ENCODE measurements at regions not wholly inside any gene's neighbourhood (a gene's known extent, or its start where the extent isn't known, plus 50 kb on each side); places are given as distances from the start of the nearest gene placed in this dataset.

- no peak for TF ChIP-seq ZNF501 (tag by site-specific recombination; IDR thresholded peaks at IDR 0.05)
Observed at GRCh38 chr4:130393231-130393630, 1297.3 kb downstream of the C4orf33 start (continued).

- Histone ChIP-seq H3K4me3 (ENCODE audit: low read depth, low read length) (no peak overlapping the region), H3K9me3 (ENCODE audit: control insufficient read depth, insufficient read depth, low read depth, low read length) (no peaks in the 10 kb centered on the region), H3K27ac (ENCODE audit: extremely low read depth, low read depth, low read length) (no peak overlapping the region), H3K36me3 (ENCODE audit: control insufficient read depth in 2 of 2, insufficient read depth in 1 of 2, low read length in 2 of 2) (no peaks in the 10 kb centered on the region), H3K4me1 (ENCODE audit: control insufficient read depth, insufficient read depth, low read length) (no peaks in the 10 kb centered on the region)
- ChIA-PET CTCF (no interaction called here), POLR2A (no interaction called here)
- TF ChIP-seq PBX3 (CRISPR knock-in tag; IDR thresholded peaks at IDR 0.05) (no peak), BCL11A (tag by site-specific recombination; IDR thresholded peaks at IDR 0.05; ENCODE audit: low read depth) (no peak), ZNF121 (tag by site-specific recombination; IDR thresholded peaks at IDR 0.05) (no peak), REST (tag by site-specific recombination; IDR thresholded peaks at IDR 0.05) (no peak), ZNF529 (tag by site-specific recombination; IDR thresholded peaks at IDR 0.05; ENCODE audit: insufficient replicate concordance) (no peak), ZNF223 (tag by site-specific recombination; IDR thresholded peaks at IDR 0.05) (no peak), ZNF660 (tag by site-specific recombination; IDR thresholded peaks at IDR 0.05) (no peak), ZNF133 (tag by site-specific recombination; IDR thresholded peaks at IDR 0.05) (no peak), ZNF350 (tag by site-specific recombination; IDR thresholded peaks at IDR 0.05) (no peak), KLF9 (tag by site-specific recombination; IDR thresholded peaks at IDR 0.05; ENCODE audit: low read depth) (no peak)
- TF ChIP-seq, protein P1, sequence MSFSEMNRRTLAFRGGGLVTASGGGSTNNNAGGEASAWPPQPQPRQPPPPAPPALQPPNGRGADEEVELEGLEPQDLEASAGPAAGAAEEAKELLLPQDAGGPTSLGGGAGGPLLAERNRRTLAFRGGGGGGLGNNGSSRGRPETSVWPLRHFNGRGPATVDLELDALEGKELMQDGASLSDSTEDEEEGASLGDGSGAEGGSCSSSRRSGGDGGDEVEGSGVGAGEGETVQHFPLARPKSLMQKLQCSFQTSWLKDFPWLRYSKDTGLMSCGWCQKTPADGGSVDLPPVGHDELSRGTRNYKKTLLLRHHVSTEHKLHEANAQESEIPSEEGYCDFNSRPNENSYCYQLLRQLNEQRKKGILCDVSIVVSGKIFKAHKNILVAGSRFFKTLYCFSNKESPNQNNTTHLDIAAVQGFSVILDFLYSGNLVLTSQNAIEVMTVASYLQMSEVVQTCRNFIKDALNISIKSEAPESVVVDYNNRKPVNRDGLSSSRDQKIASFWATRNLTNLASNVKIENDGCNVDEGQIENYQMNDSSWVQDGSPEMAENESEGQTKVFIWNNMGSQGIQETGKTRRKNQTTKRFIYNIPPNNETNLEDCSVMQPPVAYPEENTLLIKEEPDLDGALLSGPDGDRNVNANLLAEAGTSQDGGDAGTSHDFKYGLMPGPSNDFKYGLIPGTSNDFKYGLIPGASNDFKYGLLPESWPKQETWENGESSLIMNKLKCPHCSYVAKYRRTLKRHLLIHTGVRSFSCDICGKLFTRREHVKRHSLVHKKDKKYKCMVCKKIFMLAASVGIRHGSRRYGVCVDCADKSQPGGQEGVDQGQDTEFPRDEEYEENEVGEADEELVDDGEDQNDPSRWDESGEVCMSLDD (tag by site-specific recombination; IDR thresholded peaks at IDR 0.05) = no peak
- TF ChIP-seq, protein P2, sequence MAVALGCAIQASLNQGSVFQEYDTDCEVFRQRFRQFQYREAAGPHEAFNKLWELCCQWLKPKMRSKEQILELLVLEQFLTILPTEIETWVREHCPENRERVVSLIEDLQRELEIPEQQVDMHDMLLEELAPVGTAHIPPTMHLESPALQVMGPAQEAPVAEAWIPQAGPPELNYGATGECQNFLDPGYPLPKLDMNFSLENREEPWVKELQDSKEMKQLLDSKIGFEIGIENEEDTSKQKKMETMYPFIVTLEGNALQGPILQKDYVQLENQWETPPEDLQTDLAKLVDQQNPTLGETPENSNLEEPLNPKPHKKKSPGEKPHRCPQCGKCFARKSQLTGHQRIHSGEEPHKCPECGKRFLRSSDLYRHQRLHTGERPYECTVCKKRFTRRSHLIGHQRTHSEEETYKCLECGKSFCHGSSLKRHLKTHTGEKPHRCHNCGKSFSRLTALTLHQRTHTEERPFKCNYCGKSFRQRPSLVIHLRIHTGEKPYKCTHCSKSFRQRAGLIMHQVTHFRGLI (tag by site-specific recombination; IDR thresholded peaks at IDR 0.05) = no peak
Observed at GRCh38 chr4:130393642-130394041, 1297.7 kb downstream of the C4orf33 start.

GRCh38 chr4:130395871-130396270 lies 1299.9 kb downstream of the C4orf33 start:
- Histone ChIP-seq H3K4me1 (ENCODE audit: control insufficient read depth, insufficient read depth, low read length) (no peaks in the 10 kb centered on the region), H3K4me3 (ENCODE audit: low read depth, low read length) (no peak overlapping the region), H3K36me3 (ENCODE audit: control insufficient read depth in 2 of 2, insufficient read depth in 1 of 2, low read length in 2 of 2) (no peaks in the 10 kb centered on the region), H3K27ac (ENCODE audit: extremely low read depth, low read depth, low read length) (no peak overlapping the region), H3K9me3 (ENCODE audit: control insufficient read depth, insufficient read depth, low read depth, low read length) (no peaks in the 10 kb centered on the region)
- ChIA-PET POLR2A (no interaction called here), CTCF (no interaction called here)
- TF ChIP-seq, protein P3, sequence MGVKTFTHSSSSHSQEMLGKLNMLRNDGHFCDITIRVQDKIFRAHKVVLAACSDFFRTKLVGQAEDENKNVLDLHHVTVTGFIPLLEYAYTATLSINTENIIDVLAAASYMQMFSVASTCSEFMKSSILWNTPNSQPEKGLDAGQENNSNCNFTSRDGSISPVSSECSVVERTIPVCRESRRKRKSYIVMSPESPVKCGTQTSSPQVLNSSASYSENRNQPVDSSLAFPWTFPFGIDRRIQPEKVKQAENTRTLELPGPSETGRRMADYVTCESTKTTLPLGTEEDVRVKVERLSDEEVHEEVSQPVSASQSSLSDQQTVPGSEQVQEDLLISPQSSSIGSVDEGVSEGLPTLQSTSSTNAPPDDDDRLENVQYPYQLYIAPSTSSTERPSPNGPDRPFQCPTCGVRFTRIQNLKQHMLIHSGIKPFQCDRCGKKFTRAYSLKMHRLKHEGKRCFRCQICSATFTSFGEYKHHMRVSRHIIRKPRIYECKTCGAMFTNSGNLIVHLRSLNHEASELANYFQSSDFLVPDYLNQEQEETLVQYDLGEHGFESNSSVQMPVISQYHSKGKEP (tag by site-specific recombination; IDR thresholded peaks at IDR 0.05) = no peak
- TF ChIP-seq, protein P4, sequence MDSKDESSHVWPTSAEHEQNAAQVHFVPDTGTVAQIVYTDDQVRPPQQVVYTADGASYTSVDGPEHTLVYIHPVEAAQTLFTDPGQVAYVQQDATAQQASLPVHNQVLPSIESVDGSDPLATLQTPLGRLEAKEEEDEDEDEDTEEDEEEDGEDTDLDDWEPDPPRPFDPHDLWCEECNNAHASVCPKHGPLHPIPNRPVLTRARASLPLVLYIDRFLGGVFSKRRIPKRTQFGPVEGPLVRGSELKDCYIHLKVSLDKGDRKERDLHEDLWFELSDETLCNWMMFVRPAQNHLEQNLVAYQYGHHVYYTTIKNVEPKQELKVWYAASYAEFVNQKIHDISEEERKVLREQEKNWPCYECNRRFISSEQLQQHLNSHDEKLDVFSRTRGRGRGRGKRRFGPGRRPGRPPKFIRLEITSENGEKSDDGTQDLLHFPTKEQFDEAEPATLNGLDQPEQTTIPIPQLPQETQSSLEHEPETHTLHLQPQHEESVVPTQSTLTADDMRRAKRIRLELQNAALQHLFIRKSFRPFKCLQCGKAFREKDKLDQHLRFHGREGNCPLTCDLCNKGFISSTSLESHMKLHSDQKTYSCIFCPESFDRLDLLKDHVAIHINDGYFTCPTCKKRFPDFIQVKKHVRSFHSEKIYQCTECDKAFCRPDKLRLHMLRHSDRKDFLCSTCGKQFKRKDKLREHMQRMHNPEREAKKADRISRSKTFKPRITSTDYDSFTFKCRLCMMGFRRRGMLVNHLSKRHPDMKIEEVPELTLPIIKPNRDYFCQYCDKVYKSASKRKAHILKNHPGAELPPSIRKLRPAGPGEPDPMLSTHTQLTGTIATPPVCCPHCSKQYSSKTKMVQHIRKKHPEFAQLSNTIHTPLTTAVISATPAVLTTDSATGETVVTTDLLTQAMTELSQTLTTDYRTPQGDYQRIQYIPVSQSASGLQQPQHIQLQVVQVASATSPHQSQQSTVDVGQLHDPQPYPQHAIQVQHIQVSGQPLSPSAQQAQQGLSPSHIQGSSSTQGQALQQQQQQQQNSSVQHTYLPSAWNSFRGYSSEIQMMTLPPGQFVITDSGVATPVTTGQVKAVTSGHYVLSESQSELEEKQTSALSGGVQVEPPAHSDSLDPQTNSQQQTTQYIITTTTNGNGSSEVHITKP (tag by site-specific recombination; IDR thresholded peaks at IDR 0.05) = no peak
- TF ChIP-seq ZNF701 (tag by site-specific recombination; IDR thresholded peaks at IDR 0.05) = no peak
- no peak for TF ChIP-seq ZNF350 (tag by site-specific recombination; IDR thresholded peaks at IDR 0.05)
- no peak for TF ChIP-seq ZNF16 (tag by site-specific recombination; IDR thresholded peaks at IDR 0.05; ENCODE audit: low read depth)
- no peak for TF ChIP-seq ZNF777 (tag by site-specific recombination; IDR thresholded peaks at IDR 0.05; ENCODE audit: borderline replicate concordance)
- no peak for TF ChIP-seq YY2 (tag by site-specific recombination; IDR thresholded peaks at IDR 0.05)

All from HEK293 (cell line).